Thoracic aorta (tissue), 2 donors: ENCODE measurements at regions not wholly inside any gene's neighbourhood (a gene's known extent, or its start where the extent isn't known, plus 50 kb on each side); places are given as distances from the start of the nearest gene placed in this dataset.

Experiments used
- ATAC-seq: fragments of 150-250 bp; one replicate; pipeline ENCODE4 v1.8.0; 2017; ENCODE audit warnings: low read depth; ENCODE audit not compliant: insufficient number of reproducible peaks, low FRiP score
- DNase-seq: peaks from one replicate; pipeline ENCODE4 v3.0.0-alpha.2; 2020; ENCODE audit warnings: low spot score
- H3K27ac ChIP-seq, 2 donors: fragments of 200-600 bp; sonication (generic); 1 replicate in 1 of 2; 2 replicates in 1 of 2; pipeline ENCODE4 v1.5.1; 2016; ENCODE audit warnings: mild to moderate bottlenecking in 2 of 2, moderate library complexity in 2 of 2
- H3K27me3 ChIP-seq: fragments of 200-600 bp; sonication (generic); replicated peaks from 2 replicates; pipeline ENCODE4 v1.6.0; 2016; ENCODE audit warnings: mild to moderate bottlenecking; ENCODE audit not compliant: insufficient read depth
- H3K36me3 ChIP-seq: fragments of 200-600 bp; sonication (generic); one replicate; pipeline ENCODE4 v1.5.1; 2016
- H3K4me1 ChIP-seq, 2 donors: fragments of 200-600 bp; sonication (generic); 1 replicate in 1 of 2; 2 replicates in 1 of 2; pipeline versions ENCODE4 v1.5.1 to v1.6.0; 2016; ENCODE audit warnings: low read depth in 2 of 2, mild to moderate bottlenecking in 1 of 2; ENCODE audit not compliant: control insufficient read depth in 1 of 2
- H3K4me3 ChIP-seq: fragments of 200-600 bp; sonication (generic); 2 replicates; pipeline ENCODE4 v1.5.1; 2016; ENCODE audit warnings: mild to moderate bottlenecking
- H3K9me3 ChIP-seq: fragments of 200-600 bp; sonication (generic); 2 replicates; pipeline ENCODE4 v1.5.1; 2016
- TF ChIP-seq, protein P1 (sequence below): fragments of 200-600 bp; sonication (generic); IDR thresholded peaks from one replicate; pipeline ENCODE4 v1.5.1; 2019; ENCODE audit warnings: antibody characterized with exemption

DNA sequence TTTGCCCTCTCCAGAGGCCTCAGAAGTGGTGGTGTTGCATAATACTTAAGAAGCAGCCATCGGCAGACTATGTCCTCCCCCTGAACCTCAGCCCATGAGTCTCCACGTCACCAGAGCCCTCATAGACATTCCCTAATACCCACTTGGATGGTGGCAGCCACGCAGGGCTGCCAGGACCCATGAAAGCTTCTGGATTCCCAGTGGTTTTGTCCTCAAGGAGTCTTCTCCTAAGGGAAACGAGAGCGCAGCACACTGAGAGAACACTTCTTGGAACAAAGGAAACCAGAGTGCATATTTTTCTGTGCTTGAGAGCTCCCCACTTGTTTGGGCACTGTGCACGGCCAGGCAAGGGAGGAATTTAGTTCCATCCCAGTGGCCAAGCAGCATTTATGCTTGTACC lies 204.1 kb upstream of the DMD start:
- H3K4me3 ChIP-seq = no peak overlapping the region
- H3K27ac ChIP-seq = no peak overlapping the region
- DNase-seq (no peak), ATAC-seq (no peak)
- H3K27me3 ChIP-seq = no peaks in the 10 kb centered on the region
- no peaks in the 10 kb centered on the region for H3K9me3 ChIP-seq
- no peaks in the 10 kb centered on the region for H3K4me1 ChIP-seq
- no peaks in the 10 kb centered on the region for H3K36me3 ChIP-seq
- TF ChIP-seq, protein P1, sequence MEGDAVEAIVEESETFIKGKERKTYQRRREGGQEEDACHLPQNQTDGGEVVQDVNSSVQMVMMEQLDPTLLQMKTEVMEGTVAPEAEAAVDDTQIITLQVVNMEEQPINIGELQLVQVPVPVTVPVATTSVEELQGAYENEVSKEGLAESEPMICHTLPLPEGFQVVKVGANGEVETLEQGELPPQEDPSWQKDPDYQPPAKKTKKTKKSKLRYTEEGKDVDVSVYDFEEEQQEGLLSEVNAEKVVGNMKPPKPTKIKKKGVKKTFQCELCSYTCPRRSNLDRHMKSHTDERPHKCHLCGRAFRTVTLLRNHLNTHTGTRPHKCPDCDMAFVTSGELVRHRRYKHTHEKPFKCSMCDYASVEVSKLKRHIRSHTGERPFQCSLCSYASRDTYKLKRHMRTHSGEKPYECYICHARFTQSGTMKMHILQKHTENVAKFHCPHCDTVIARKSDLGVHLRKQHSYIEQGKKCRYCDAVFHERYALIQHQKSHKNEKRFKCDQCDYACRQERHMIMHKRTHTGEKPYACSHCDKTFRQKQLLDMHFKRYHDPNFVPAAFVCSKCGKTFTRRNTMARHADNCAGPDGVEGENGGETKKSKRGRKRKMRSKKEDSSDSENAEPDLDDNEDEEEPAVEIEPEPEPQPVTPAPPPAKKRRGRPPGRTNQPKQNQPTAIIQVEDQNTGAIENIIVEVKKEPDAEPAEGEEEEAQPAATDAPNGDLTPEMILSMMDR = no peak

DNA sequence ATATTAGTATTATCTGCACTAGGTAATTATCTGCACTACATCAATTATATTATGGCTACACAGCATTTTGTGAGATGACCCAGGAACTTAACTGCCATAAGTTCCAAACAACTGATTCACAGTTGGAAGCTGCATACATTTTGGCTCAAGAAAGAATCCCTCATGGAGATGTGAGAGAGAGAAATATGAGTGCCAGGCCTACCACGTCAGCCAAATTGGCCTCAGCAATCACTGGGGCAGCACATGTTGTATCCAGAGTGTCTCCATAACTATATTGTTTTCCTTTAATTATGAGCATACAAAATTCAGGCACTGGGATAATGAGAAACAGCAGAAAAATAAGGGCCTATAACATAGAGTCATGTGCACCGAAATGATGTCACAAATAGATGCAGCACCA lies 174.2 kb upstream of the DMD start:
- no peak for ATAC-seq
- H3K9me3 ChIP-seq = no peaks in the 10 kb centered on the region
- H3K36me3 ChIP-seq = no peaks in the 10 kb centered on the region
- no peak overlapping the region for H3K27ac ChIP-seq
- no peaks in the 10 kb centered on the region for H3K27me3 ChIP-seq
- no peak for DNase-seq
- TF ChIP-seq, protein P1 = no peak
- no peaks in the 10 kb centered on the region for H3K4me1 ChIP-seq
- H3K4me3 ChIP-seq = no peak overlapping the region

DNA sequence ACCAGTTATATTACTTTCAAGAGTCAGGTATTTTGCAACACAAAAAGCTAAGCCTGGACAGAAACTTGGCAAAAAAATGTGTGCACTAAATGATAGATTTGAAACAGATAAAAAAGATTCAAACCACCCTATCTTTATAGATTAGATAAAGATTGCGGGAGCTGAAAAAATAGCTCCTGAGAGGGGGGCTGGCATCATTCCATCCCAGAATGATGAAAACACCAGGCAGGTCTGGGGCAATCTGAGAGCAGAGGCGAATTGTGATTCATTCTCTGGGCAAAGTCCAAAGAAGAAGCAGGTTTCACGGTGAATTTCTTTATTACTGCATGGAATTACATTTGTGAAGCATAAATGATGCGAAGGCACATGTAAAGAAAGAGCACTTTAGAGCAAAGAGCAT lies 168.5 kb upstream of the DMD start:
- ATAC-seq (no peak), DNase-seq (no peak)
- Histone ChIP-seq H3K27ac (no peak overlapping the region), H3K27me3 (no peaks in the 10 kb centered on the region), H3K9me3 (no peaks in the 10 kb centered on the region), H3K4me3 (no peak overlapping the region), H3K4me1 (no peaks in the 10 kb centered on the region), H3K36me3 (no peaks in the 10 kb centered on the region)
- TF ChIP-seq, protein P1 = no peak

DNA sequence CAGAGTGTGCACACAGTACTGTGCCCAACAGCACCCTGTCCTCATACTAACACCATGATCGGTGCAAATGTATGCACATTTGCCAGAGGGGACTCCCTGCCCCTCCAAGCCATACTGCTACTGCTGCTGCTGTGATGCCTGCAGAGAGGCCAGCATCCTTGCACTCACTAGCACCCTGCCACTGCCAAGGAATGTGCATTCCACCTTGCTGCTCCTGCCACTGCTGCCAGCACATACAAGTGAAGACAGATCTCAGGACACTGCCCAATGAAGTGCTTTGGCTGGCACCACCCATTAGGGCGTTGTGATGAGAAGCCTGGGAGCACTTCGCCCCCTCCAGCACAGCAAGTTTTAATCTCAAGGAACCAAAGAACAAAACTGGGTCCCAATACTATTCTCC lies 146.3 kb upstream of the DMD start:
- H3K27me3 ChIP-seq = no peaks in the 10 kb centered on the region
- TF ChIP-seq, protein P1 = no peak
- H3K4me3 ChIP-seq = no peak overlapping the region
- H3K36me3 ChIP-seq = no peaks in the 10 kb centered on the region
- ATAC-seq (no peak), DNase-seq (no peak)
- H3K4me1 ChIP-seq = no peaks in the 10 kb centered on the region
- H3K9me3 ChIP-seq = no peaks in the 10 kb centered on the region
- H3K27ac ChIP-seq = no peak overlapping the region

- no peaks in the 10 kb centered on the region for H3K27me3 ChIP-seq
- H3K36me3 ChIP-seq = no peaks in the 10 kb centered on the region
- no peaks in the 10 kb centered on the region for H3K9me3 ChIP-seq
- no peaks in the 10 kb centered on the region for H3K4me1 ChIP-seq
- DNase-seq (no peak), ATAC-seq (no peak)
- TF ChIP-seq, protein P1 = no peak
- no peak overlapping the region for H3K27ac ChIP-seq
- H3K4me3 ChIP-seq = peak overlapping the region; percentile 67
These were observed 127.9 kb upstream of the DMD start for GRCh38 chrX:33339219-33339618.
